HG03108 (cell line): ENCODE measurements at regions not wholly inside any gene's neighbourhood (a gene's known extent, or its start where the extent isn't known, plus 50 kb on each side); places are given as distances from the start of the nearest gene placed in this dataset.

Source experiments
- ATAC-seq: cut with Tn5 transposase; IDR thresholded peaks from one replicate; pipeline ENCODE4 v1.9.1; 2021; ENCODE audit warnings: moderate library complexity; ENCODE audit not compliant: unreplicated experiment

DNA sequence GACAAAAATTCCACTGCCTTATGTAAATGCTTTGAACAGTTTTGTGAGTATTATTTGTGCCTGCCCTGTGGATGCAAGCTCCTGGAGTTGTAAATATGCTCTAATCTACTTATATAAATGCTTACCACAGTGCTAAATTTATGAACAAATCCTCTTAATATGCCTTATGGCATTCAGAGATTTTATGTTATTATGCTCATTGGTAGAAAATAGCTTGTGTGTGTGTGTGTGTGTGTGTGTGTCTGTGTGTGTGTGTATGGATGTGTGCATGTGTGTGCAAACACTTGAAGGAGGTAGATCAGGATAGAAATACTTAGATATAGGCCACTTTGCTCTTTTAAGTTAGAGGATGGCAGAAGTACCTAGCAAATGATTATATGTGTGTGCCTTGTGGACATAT, 253.9 kb downstream of the TAF11L14 start:
- ATAC-seq = no peak

DNA sequence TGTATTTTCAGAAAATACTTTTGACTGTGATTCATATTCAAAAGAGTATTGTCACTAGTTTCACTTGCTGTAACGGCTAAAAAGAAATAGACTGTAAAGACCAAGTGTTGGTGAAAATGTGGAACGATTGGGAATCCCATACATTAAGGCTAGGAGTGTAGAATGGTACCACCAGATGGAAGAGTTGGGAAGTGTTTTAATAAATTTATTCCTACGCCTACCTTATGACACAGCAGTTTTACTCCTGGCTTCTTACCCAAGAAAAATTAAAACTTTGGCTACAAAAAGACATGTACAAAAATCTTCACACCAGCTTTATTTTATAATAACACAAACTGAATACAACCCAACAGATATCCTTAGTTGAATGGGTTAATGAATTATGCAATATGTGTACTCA, 256.2 kb downstream of the TAF11L14 start:
- no peak for ATAC-seq

DNA sequence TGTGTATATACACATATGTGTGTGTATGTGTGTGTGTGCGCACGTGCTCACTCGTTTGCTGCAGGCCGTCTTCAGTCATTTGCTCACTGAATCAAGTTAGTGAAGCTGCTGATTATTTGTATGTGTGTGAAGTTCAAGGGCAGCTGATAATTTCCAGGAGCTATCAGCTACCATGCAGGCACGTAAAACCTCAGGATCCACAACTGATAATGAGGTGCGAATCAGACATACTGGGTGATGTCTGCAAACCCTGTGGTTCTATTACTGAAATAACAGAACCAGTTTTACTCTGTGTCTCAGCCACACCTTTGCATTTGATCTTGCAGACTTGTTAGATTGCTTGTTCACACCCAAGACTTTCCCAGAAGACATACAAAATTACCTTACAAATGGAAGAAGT, 257.6 kb downstream of the TAF11L14 start:
- ATAC-seq = no peak

DNA sequence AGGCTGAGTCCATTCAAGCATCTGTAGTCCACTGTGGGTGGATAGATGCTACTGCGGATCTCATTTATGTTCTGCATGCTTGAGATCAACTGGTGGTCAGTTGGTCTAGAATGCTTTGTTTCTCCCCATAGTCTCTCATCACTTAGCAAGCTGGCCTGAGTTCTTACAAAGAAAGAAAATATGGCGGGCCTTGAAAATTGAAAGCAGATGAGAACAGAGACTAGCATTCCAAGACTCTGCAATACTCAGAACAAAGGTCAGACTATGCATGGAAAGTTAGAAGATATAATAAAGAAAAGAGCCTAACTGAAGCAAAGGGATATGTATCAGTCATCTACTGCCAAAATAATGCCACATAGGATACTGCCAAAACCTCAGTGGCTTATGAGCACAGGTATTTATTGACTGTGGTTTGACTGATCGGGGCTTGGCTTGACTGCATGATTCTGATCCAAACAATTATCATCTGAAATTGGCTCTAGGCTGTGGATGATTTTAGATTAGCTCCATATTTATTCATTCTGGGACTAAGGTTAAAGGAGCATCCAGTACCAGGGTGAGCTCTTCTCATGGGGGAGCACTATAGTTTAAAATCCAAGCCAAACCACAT, 258.9 kb downstream of the TAF11L14 start:
- no peak for ATAC-seq

DNA sequence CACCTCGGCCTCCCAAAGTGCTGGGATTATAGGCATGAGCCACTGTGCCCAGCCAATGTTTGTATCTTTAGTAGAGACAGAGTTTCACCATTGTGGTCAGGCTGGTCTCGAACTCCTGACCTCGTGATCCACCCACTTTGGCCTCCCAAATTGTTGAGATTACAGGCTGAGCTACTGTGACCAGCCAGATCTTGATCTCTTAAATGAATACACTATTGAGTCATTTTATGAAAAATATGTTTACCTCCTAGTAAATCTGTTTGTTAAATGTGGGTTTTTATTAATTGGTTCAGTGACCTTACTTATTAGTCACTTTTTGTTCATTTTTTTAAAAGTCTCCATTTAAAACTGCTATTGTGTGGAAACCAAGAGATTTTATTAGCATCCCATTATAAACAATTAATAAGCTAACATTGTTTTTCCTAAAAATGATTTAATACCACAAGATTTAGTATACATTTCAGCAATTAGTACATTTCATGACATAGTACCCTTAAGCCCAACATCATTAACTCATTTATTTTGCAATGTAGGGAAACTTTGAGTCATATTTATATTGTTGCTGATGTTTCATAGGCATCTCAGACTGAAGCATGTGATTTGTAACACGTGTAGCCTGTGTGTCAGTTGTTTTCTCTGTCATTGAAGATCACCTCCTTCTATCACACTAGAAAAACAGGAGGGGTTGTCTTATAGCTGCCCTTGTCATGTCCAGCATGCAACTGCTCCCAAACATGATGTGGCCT, 261.2 kb downstream of the TAF11L14 start:
- no peak for ATAC-seq

DNA sequence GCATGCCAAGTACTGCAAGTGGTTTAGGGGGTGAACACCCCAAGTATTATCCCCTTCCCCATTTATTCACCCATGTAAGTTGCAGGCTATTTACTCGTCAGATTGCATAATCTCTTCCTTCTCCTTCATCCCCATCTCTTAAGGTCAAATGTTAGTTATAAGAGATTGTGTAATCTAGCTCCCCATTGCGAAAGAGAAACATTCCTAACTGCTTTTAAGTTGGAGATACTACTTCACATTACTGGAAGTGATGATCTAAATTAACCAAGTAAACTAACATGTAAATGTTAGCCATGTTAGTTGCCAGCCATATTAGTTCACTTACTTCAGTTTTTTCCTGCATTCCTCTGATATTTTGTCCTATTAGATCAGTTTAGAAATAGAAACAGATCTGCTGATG, 262.3 kb downstream of the TAF11L14 start:
- ATAC-seq = no peak

DNA sequence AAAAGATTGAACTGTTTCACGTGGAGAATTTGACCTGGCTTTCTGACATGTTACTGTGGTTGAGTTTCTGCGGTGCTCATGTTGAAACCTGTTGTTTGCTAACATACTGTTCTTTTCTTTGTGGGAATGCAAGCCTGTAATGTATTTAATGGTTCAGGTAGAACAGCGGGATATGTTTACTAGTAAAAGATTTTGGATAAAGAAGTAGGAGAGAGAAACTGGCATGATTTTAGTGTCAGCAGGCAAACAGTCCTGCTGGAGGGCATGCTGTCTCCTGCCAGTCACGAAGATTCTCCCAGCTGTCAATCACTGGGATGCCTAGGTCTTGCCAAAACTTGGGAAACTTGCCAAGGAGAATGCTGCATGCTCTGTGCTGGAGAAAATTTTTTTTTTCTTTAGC, 263.5 kb downstream of the TAF11L14 start:
- no peak for ATAC-seq

DNA sequence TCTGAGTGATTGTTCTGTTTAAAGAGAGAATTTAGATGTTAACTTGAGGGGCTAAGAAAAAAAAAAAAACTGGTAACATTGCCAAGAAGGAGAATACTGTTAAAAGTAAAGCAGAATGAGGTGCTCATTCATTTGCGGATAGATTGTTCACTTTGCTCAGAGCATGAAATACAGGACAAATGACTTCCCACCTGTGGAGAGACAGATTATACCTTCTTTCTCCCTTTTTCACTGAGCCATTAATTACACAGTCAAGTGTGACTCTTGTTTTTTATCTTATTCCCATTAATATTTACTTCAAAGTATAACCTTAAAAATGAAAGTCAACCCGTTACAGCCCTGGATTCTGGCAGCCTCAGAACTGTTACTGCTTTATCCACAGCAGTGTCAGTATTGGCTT, 264.5 kb downstream of the TAF11L14 start:
- ATAC-seq = no peak

DNA sequence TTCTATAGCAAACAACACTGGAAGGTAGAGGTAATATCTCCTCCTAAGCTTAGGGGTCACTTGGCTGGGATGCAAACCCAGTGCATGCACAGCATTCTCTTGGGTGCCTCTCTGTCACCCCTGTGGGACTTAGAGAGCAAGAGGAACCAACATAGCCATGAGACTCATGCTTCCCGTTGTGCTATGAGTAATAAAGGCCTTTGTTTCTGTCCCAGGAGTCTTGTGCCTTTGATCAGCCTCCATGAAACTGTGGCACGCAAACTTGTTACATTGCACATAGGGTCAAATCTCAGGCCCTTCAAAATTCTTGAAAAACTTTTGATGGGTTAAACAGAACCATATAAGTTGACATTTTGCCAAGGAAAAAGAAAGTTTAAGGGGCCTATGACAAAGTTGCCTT, 272.8 kb downstream of the TAF11L14 start:
- ATAC-seq = peak; percentile 80

DNA sequence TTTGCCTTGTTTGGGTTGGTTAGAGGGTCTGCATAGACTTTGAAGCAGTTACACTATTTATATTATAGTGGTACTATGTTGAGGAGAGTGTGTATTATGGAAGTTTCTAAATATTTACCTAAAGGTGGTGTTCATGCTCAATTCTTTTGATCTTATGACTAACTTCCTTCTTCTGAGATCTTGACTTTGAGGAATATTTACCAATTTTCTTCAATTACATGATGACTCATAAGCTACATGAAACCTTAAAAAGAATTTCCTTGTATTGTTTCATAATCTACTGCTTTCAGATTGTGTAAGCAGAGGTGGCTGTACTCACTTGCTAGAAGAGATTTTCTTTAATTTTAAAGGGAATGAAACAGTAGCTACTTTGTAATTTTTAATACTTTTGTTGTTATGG, 276.1 kb downstream of the TAF11L14 start:
- no peak for ATAC-seq

DNA sequence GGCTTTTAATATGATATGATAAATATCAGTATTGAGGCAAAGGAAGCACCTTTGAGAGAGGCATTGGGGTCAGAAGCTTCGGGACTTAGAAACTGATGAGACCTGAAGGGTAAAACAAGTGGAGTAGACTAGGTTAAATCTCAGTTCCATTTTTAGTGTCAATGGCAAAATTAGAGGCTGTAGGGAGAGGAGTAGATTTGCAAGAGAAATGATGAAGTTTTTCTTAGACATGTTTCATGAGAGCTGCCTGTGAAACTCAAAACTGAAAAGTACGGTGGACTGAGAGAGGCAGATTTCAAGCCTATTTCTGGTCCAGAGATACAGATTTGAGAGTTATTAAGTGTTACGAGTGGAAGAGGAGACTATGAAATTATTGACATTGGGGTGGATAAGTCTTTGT, 278.5 kb downstream of the TAF11L14 start:
- no peak for ATAC-seq

DNA sequence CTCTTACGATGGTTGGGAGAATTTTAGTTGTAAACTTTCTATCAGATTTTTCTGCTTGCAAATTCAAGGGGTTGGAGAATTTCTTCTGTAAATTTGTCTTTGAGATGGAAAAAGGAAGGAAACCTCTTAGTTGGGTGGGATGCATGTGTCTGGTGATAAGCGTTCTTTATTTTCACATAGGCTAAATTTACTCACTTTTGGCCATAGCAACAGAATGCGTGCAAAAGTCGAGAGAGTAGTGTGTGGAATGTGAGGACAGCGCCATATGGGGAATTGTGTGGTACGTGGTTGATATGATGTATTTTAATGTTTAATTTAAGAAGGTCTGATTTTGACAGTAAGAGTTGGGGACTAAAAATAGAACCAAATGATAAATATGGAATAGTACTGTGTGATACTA, 282.2 kb downstream of the TAF11L14 start:
- ATAC-seq = no peak

DNA sequence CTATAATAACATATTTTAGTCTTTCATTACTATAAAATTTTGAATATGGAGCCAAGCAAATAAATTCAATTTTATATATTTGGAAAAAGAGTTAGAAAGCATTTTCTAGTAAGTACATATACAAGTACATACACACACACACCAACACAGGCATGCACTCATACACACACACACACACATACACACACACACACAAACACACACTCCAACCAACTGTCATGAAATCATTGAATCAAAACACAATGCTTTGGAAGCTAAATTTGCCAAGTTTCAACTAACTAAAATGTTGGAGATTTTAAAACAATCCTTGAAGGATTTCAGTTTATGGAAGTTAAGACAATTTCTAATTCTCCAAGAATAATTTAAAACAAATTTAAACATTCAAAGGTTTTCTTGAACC, 283.2 kb downstream of the TAF11L14 start:
- ATAC-seq = no peak

DNA sequence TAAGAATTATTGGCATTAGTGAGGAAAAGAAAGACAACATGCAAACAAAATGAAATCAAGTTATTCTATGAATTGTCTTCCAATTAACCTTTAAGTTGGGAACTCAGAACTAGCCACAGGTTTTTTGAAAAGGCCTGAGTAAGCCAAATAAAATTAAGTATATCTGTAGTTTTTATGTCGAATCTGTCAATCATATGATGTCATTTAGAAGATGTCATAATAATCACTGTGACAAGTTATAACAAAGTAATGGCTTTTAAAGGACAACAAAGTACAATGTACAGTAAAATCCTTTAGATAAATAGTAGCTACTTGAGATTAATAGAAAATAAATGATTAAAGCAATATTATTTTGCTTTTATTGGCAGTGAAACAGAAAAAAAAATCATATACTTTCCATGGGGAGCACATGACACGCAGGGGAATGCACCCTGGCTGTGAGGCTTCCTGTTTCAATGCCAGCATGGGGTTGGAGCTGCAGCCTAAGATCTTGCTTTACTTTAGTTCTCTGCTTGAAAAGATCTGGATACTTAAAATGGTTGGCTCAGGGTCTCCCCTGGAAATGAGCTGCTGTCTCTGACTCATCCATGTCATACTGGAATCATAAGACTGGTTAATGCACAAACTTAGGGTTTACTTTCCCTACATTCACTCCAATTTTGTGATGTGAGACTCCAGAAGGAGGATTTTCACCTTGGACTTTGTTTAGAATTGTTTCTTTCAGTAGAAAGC, 284.3 kb downstream of the TAF11L14 start:
- ATAC-seq = no peak

DNA sequence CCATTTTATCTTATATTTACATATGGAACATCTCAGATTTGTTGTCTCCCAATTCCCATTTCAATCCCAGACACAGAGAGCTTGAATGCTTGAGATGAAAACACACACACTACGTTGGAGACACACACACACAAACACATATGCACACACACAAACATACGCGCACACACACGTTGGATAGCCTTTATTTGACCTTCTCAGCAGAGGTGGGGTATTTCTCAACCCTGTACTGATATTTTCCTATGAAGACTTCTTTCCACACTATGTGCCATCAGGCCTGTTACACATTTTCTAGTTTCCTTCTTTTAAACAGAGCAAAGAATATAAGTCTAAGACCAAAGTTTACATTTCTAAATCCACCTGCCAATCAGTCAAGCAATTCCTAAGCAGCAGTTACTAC, 291.0 kb downstream of the TAF11L14 start:
- ATAC-seq = no peak

DNA sequence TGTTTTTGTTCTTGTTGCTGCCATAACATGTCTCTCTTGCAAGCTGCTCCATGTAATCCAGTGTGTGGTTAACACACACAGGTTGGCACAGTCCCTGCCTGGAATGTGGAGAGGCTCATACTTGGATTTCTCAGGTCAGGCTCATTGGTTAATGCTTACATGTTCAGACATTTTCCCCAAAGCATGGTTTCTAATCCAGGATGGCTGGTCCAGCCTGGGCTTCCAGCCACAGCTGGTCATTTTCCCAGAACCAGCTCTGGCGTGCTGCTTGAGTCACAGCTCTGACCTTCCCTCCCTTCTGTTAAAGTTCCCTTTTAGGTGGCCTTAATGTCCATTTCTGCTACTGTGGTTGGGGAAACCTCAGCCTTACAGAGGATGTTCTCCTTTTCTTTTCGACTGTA, 294.3 kb downstream of the TAF11L14 start:
- no peak for ATAC-seq

DNA sequence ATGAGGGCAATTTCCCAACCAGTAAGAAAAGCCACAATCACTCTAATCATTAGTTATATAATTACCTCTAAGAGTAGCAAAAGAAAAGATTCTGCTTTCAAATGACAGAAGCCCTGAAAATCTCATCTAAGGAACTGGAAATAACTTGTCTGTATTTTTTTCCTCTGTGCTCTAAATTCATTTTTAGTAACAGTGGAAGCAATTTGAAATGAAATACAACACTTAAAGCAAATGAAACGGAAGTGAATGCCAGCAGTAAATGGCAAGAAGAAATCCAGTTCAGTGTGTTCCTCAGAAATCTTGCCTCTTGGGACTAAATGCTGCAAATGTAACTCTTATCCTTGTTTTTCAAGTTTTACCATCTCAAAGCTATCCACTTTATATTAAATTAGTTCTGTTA, 294.9 kb downstream of the TAF11L14 start:
- ATAC-seq = no peak

DNA sequence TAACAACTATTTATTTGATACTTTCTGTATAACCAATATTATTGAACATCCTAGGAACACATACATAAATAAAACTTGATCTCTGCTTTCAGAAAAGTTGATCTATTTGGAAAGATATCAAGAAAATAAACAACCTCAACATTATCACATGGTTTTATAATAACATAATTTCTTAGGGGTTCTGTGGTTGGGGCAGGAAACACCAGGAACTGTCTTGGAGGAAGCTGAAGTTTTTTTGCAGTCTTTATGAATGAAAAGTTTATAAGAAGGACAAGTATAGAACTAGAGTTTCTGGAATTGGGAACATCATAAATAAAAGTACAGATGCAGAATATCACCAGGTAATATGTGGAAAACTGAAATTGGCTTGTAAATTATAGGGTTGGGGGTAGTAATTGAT, 296.1 kb downstream of the TAF11L14 start:
- ATAC-seq = no peak

DNA sequence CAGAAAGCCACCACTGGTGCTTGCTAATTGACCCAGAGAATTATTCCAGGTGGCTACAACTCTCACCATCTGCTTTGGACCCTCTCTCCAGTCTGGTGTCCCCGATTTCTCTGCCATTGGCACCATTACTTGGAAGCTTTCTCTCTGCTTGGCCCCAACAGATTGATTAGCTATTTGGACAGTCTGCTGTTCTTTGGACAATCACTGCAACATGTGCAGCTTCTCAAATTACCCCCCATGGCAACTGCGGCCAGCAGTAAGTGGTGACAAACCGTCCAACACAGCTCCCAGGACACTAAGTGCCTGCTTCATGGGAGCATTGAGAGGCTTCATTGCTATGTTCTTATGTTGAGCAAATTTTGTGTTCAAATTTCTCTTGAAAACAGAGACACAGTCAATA, 309.8 kb downstream of the TAF11L14 start:
- no peak for ATAC-seq

DNA sequence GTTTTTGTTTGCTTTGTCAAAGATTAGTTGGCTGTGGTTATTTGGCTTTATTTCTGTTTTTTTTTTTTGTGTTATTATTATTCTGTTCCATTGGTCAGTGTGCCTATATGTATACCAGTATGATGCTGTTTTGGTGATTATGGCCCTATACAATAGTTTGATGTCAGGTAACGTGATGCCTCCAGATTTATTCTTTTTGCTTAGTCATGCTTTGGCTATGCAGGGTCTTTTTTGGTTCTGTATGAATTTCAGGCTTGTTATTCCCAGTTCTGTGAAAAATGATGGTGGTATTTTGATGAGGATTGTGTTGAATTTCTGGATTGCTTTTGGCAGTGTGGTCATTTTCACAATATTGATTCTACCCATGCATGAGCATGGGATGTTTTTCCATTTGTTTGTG, 312.8 kb downstream of the TAF11L14 start:
- no peak for ATAC-seq

DNA sequence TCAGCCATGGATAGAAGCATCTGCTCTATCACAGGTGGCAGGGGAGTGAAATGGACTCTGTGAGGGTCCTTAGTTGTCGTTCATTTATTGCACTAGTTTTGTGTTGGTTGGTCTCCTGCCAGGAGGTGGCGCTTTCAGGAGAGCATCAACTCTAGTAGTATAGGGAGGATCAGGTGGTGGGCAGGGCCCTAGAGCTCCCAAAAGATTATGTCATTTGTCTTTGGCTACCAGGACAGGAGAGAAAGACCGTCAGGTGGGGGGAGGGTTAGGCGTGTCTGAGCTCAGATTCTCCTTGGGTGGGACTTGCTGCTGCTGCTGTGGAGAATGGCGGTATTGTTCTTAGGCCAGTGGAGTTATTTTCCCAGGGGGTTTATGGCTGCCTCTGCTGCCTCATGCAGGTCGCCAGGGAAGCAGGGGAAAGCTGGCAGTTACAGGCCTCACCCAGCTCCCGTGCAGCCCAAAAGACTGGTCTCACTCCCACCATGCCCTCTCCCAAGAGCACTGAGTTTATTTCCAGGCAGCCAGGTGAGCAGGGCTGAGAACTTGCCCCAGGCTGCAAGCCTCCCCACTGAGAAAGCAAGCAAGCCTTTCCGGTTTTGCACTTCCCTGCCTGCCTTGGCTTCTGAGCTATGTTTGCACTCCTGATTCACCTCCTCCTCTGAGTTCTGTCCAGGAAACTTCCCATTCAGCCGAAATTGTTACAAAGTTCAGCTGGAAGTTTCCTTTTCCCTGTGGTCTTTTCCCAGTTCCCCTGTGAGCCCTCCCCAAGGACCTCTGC, 317.3 kb downstream of the TAF11L14 start:
- ATAC-seq = no peak

DNA sequence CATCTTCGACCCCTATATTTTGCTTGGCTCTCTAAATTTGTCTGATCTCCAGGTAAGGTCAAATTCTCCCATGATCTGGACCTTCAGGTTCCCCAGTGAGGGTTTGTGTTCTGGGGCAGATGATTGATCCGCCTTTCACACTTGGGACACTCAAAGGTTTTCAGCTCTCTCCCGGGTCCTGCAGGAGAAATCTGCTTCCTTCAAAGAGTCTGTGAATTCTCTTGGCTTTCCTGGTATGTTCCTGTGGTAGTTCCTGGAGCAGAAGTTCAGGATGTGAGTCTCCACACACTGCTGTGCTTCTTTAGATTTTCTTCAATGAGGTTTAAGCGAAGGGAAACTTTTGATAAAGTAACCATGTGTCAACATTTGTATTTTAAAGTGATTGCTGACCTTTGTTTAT, 318.0 kb downstream of the TAF11L14 start:
- ATAC-seq = no peak
